H9 (cell line): ENCODE measurements at regions not wholly inside any gene's neighbourhood (a gene's known extent, or its start where the extent isn't known, plus 50 kb on each side); places are given as distances from the start of the nearest gene placed in this dataset.

ENCODE experiments used
- DNase-seq: peaks from one replicate; pipeline ENCODE4 v3.0.0-alpha.2; 2017
- H2AFZ ChIP-seq: one replicate; pipeline ENCODE4 v1.6.1; 2013; ENCODE audit warnings: mild to moderate bottlenecking, low read length, control low read depth, moderate library complexity
- H2AK5ac ChIP-seq: 2 replicates; pipeline ENCODE4 v1.6.1; 2013; ENCODE audit warnings: low read length, control low read depth, mixed read lengths; ENCODE audit not compliant: insufficient read length
- H2BK120ac ChIP-seq: one replicate; pipeline ENCODE4 v1.6.1; 2013; ENCODE audit warnings: low read depth, mild to moderate bottlenecking, low read length, control low read depth, inconsistent platforms; ENCODE audit not compliant: poor library complexity, severe bottlenecking
- H2BK12ac ChIP-seq: 2 replicates; pipeline ENCODE4 v1.6.1; 2013; ENCODE audit warnings: low read length, control low read depth, mixed read lengths, low read depth; ENCODE audit not compliant: insufficient read length
- H2BK15ac ChIP-seq: 2 replicates; pipeline ENCODE4 v1.6.1; 2013; ENCODE audit warnings: low read depth, low read length, control low read depth
- H2BK20ac ChIP-seq: one replicate; pipeline ENCODE4 v1.6.1; 2013; ENCODE audit warnings: low read depth, mild to moderate bottlenecking, low read length, control low read depth, inconsistent platforms; ENCODE audit not compliant: poor library complexity, severe bottlenecking
- H2BK5ac ChIP-seq: 2 replicates; pipeline ENCODE4 v1.6.1; 2013; ENCODE audit warnings: low read length, control low read depth, mixed read lengths; ENCODE audit not compliant: insufficient read length
- H3K14ac ChIP-seq: 2 replicates; pipeline ENCODE4 v1.6.1; 2013; ENCODE audit warnings: low read length, control low read depth; ENCODE audit not compliant: insufficient read depth
- H3K18ac ChIP-seq: 2 replicates; pipeline ENCODE4 v1.6.1; 2013; ENCODE audit warnings: low read depth, mild to moderate bottlenecking, mixed read lengths, low read length, control low read depth; ENCODE audit not compliant: insufficient read length
- H3K23ac ChIP-seq: 2 replicates; pipeline ENCODE4 v1.6.1; 2013; ENCODE audit warnings: low read length, control low read depth, mixed read lengths, low read depth; ENCODE audit not compliant: insufficient read length
- H3K23me2 ChIP-seq: 2 replicates; pipeline ENCODE4 v1.6.1; 2013; ENCODE audit warnings: low read depth, mild to moderate bottlenecking, mixed read lengths, low read length, control low read depth; ENCODE audit not compliant: insufficient read length, poor library complexity, severe bottlenecking
- H3K27ac ChIP-seq: 2 replicates; pipeline ENCODE4 v1.5.1; 2013; ENCODE audit warnings: low read length, control low read depth, mixed read lengths, low read depth; ENCODE audit not compliant: insufficient read length
- H3K27me3 ChIP-seq: 2 replicates; pipeline ENCODE4 v1.6.1; 2013; ENCODE audit warnings: low read length, control low read depth, inconsistent platforms; ENCODE audit not compliant: insufficient read depth
- H3K4ac ChIP-seq: 2 replicates; pipeline ENCODE4 v1.6.1; 2013; ENCODE audit warnings: low read depth, mild to moderate bottlenecking, control low read depth, inconsistent platforms, low read length, moderate library complexity
- H3K4me1 ChIP-seq: 2 replicates; pipeline ENCODE4 v1.6.1; 2013; ENCODE audit warnings: low read length, control low read depth, inconsistent platforms; ENCODE audit not compliant: insufficient read depth
- H3K4me2 ChIP-seq: 2 replicates; pipeline ENCODE4 v1.6.1; 2013; ENCODE audit warnings: low read length, control low read depth, mixed read lengths; ENCODE audit not compliant: insufficient read length, insufficient read depth
- H3K56ac ChIP-seq: 2 replicates; pipeline ENCODE4 v1.6.1; 2013; ENCODE audit warnings: low read depth, mild to moderate bottlenecking, mixed read lengths, low read length, control low read depth; ENCODE audit not compliant: insufficient read length
- H3K79me1 ChIP-seq: 2 replicates; pipeline ENCODE4 v1.6.1; 2013; ENCODE audit warnings: low read depth, mild to moderate bottlenecking, moderate library complexity, low read length, control low read depth, inconsistent platforms; ENCODE audit not compliant: insufficient read depth, poor library complexity, severe bottlenecking
- H3K79me2 ChIP-seq: 2 replicates; pipeline ENCODE4 v1.6.1; 2013; ENCODE audit warnings: low read length, control low read depth, inconsistent platforms; ENCODE audit not compliant: insufficient read depth
- H3K9ac ChIP-seq: 2 replicates; pipeline ENCODE4 v1.6.1; 2013; ENCODE audit warnings: low read length, control low read depth, mixed read lengths; ENCODE audit not compliant: insufficient read length; ENCODE audit errors: extremely low read depth
- H3K9me3 ChIP-seq: one replicate; pipeline ENCODE4 v1.6.1; 2013; ENCODE audit warnings: low read depth, low read length, inconsistent platforms; ENCODE audit not compliant: control insufficient read depth
- H3T11ph ChIP-seq: one replicate; pipeline ENCODE4 v1.6.1; 2013; ENCODE audit warnings: mild to moderate bottlenecking, low read length, control low read depth, inconsistent platforms
- H4K20me1 ChIP-seq: one replicate; pipeline ENCODE4 v1.6.1; 2013; ENCODE audit not compliant: control insufficient read depth, insufficient read length, insufficient read depth
- H4K5ac ChIP-seq: 2 replicates; pipeline ENCODE4 v1.6.1; 2013; ENCODE audit warnings: low read depth, mild to moderate bottlenecking, mixed read lengths, low read length, control low read depth; ENCODE audit not compliant: insufficient read length
- H4K8ac ChIP-seq: replicated peaks from 2 replicates; pipeline ENCODE4 v1.6.1; 2013; ENCODE audit warnings: low read length, control low read depth, mixed read lengths, low read depth; ENCODE audit not compliant: insufficient read length
- H4K91ac ChIP-seq: 2 replicates; pipeline ENCODE4 v1.6.1; 2013; ENCODE audit warnings: low read depth, mild to moderate bottlenecking, moderate library complexity, mixed read lengths, low read length, control low read depth; ENCODE audit not compliant: insufficient read length
- H3K27ac Mint-ChIP-seq, 3 experiments: 2 replicates in 2 of 3; 3 replicates in 1 of 3; pipeline ENCODE4 v1.8.0; 2020 to 2021; ENCODE audit warnings: mixed read lengths in 3 of 3, mild to moderate bottlenecking in 1 of 3, moderate library complexity in 1 of 3
- H3K27me3 Mint-ChIP-seq: 2 replicates; pipeline ENCODE4 v1.8.0; 2021; ENCODE audit warnings: low read depth, mild to moderate bottlenecking, moderate library complexity, mixed read lengths
- H3K36me3 Mint-ChIP-seq, 3 experiments: 2 replicates in 2 of 3; 3 replicates in 1 of 3; pipeline ENCODE4 v1.8.0; 2020 to 2021; ENCODE audit warnings: low read depth in 3 of 3, mixed read lengths in 3 of 3; ENCODE audit not compliant: insufficient read depth in 1 of 3
- H3K4me1 Mint-ChIP-seq, 2 experiments: 2 replicates each; pipeline ENCODE4 v1.8.0; 2020; ENCODE audit warnings: mixed read lengths in 2 of 2
- H3K4me3 Mint-ChIP-seq, 2 experiments: 2 replicates in 1 of 2; 3 replicates in 1 of 2; pipeline ENCODE4 v1.8.0; 2020 to 2021; ENCODE audit warnings: mild to moderate bottlenecking in 2 of 2, mixed read lengths in 2 of 2, moderate library complexity in 1 of 2
- H3K9me3 Mint-ChIP-seq, 2 experiments: 2 replicates in 1 of 2; 3 replicates in 1 of 2; pipeline ENCODE4 v1.8.0; 2020; ENCODE audit warnings: mild to moderate bottlenecking in 2 of 2, mixed read lengths in 2 of 2, moderate library complexity in 1 of 2
- WGBS: extraction: QIAGEN DNeasy Blood & Tissue Kit; methylation state at CpG from one replicate; pipeline ENCODE4 v1.1.7; 2013; ENCODE audit warnings: missing lambda C conversion rate, low lambda C conversion rate, mixed read lengths; ENCODE audit not compliant: insufficient read length; ENCODE audit errors: extremely low coverage; 5-methylcytosine and 5-hydroxymethylcytosine counted together
- TF ChIP-seq, protein P1 (sequence below): fragments of 200-600 bp; sonication (generic); conservative IDR thresholded peaks from 3 replicates; pipeline ENCODE4 v1.8.0; 2021; ENCODE audit warnings: antibody characterized with exemption, mild to moderate bottlenecking

DNA sequence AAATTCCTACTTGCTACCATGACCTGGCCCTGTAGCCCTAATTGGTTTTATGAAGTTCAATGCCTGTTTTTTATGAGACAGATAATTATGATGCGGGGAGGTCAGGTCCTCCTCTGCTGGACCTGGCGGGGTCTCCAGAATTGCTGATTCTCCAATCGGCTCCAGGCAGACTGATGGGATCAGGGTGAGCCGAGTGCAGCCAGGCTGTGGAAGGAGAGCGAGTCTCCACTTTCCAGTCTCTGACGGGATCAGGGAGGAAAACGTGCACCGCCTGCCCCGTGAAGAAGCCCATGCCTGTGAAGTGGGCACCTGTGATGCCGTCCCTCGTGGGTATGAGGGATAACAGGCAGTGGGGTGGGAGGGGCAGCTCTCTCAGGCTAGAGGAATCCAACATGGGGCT lies 71.5 kb upstream of the HSPA9 start:
- Mint-ChIP-seq H3K27me3 (no peaks in the 10 kb centered on the region), H3K27ac (no peak overlapping the region), H3K36me3 (no peaks in the 10 kb centered on the region), H3K4me1 (peaks cover 48 to 63% of the 10 kb centered on the region in 2 experiments), H3K9me3 (no peaks in the 10 kb centered on the region), H3K4me3 (no peak overlapping the region)
- no peak overlapping the region for H3K9ac ChIP-seq
- TF ChIP-seq, protein P1, sequence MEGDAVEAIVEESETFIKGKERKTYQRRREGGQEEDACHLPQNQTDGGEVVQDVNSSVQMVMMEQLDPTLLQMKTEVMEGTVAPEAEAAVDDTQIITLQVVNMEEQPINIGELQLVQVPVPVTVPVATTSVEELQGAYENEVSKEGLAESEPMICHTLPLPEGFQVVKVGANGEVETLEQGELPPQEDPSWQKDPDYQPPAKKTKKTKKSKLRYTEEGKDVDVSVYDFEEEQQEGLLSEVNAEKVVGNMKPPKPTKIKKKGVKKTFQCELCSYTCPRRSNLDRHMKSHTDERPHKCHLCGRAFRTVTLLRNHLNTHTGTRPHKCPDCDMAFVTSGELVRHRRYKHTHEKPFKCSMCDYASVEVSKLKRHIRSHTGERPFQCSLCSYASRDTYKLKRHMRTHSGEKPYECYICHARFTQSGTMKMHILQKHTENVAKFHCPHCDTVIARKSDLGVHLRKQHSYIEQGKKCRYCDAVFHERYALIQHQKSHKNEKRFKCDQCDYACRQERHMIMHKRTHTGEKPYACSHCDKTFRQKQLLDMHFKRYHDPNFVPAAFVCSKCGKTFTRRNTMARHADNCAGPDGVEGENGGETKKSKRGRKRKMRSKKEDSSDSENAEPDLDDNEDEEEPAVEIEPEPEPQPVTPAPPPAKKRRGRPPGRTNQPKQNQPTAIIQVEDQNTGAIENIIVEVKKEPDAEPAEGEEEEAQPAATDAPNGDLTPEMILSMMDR, result no peak
- no peak overlapping the region for H3K4ac ChIP-seq
- no peak overlapping the region for H4K5ac ChIP-seq
- no peak overlapping the region for H2BK12ac ChIP-seq
- peaks cover 7% of the 10 kb centered on the region for H3K4me1 ChIP-seq
- H3K79me1 ChIP-seq, result no peaks in the 10 kb centered on the region
- no peak overlapping the region for H2AFZ ChIP-seq
- DNase-seq, result no peak
- H2BK15ac ChIP-seq, result no peak overlapping the region
- H3K23ac ChIP-seq, result no peak overlapping the region
- WGBS, result no CpG with 5 or more reads among the region's 11 CpGs
- H4K8ac ChIP-seq, result no peak overlapping the region
- no peak overlapping the region for H3K14ac ChIP-seq
- H2BK20ac ChIP-seq, result no peak overlapping the region
- no peak overlapping the region for H2AK5ac ChIP-seq
- no peak overlapping the region for H2BK5ac ChIP-seq
- H3K27me3 ChIP-seq, result no peaks in the 10 kb centered on the region
- H3K79me2 ChIP-seq, result no peaks in the 10 kb centered on the region
- H2BK120ac ChIP-seq, result no peak overlapping the region
- no peak overlapping the region for H4K91ac ChIP-seq
- H3T11ph ChIP-seq, result no peak overlapping the region
- H3K18ac ChIP-seq, result no peak overlapping the region
- H3K27ac ChIP-seq, result no peak overlapping the region
- H3K4me2 ChIP-seq, result no peak overlapping the region
- no peaks in the 10 kb centered on the region for H4K20me1 ChIP-seq
- H3K23me2 ChIP-seq, result no peaks in the 10 kb centered on the region
- no peaks in the 10 kb centered on the region for H3K9me3 ChIP-seq
- no peak overlapping the region for H3K56ac ChIP-seq
